Neural progenitor cell (in vitro differentiated cells): ENCODE measurements at regions not wholly inside any gene's neighbourhood (a gene's known extent, or its start where the extent isn't known, plus 50 kb on each side); places are given as distances from the start of the nearest gene placed in this dataset.

Experiments used
- EZH2 ChIP-seq: fragments of 200-600 bp; sonication (generic); IDR thresholded peaks from 2 replicates; pipeline ENCODE4 v1.6.1; 2017; ENCODE audit warnings: antibody characterized with exemption, mild to moderate bottlenecking, moderate library complexity
- EZH2phosphoT487 ChIP-seq: fragments of 200-600 bp; sonication (generic); IDR thresholded peaks from 2 replicates; pipeline ENCODE4 v1.6.1; 2017; ENCODE audit warnings: antibody characterized with exemption
- TF ChIP-seq, protein P1 (sequence below): fragments of 200-600 bp; sonication (generic); IDR thresholded peaks from 2 replicates; pipeline ENCODE4 v1.5.1; 2017; ENCODE audit warnings: antibody characterized with exemption, mild to moderate bottlenecking

DNA sequence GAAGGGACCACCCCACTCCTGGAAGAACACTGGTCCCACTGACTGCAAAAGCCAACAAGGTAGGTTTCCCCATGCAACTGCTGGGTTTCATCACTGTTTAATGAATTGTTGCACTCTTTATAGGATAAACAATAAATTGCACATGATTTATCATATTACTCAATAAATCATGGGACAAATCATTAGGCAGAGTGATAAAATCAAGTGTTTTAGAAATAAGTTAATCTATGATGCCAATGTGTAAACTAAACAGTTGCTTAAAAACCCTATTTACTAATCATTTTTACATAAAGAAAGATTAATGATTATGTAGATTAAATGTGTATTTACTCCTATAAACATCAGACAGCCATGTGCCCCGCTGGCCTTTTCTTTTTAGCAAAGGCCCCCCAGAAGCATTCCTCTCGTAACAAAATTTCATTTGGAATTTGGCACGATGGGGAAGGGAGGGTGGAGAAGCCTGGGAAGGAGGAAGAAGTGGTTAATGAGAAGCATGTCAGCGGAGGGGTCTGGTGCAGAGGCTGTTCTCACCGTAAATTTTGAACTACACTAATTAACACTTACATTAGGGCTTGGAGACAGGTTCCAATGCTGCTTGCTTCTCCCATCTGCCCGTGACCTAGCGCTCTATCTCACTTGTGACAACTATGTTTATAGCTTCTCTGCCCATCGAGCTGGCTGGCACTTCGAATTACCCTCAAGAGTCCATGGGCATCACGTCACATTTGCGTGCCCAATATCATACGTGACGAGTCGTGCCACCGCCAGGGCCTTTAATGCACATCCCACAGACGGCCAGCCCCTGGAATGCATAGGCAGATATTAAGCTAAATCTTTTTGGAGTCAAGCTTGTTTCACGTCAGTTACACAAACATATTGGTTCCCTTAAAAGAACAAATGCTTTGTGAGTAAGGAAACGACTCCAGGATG lies 357.7 kb upstream of the TSHZ3 start:
- TF ChIP-seq, protein P1, sequence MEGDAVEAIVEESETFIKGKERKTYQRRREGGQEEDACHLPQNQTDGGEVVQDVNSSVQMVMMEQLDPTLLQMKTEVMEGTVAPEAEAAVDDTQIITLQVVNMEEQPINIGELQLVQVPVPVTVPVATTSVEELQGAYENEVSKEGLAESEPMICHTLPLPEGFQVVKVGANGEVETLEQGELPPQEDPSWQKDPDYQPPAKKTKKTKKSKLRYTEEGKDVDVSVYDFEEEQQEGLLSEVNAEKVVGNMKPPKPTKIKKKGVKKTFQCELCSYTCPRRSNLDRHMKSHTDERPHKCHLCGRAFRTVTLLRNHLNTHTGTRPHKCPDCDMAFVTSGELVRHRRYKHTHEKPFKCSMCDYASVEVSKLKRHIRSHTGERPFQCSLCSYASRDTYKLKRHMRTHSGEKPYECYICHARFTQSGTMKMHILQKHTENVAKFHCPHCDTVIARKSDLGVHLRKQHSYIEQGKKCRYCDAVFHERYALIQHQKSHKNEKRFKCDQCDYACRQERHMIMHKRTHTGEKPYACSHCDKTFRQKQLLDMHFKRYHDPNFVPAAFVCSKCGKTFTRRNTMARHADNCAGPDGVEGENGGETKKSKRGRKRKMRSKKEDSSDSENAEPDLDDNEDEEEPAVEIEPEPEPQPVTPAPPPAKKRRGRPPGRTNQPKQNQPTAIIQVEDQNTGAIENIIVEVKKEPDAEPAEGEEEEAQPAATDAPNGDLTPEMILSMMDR, result no peak
- TF ChIP-seq EZH2phosphoT487, result no peak
- TF ChIP-seq EZH2, result no peak
